CD14-positive monocyte (primary cell): ENCODE measurements at regions not wholly inside any gene's neighbourhood (a gene's known extent, or its start where the extent isn't known, plus 50 kb on each side); places are given as distances from the start of the nearest gene placed in this dataset.

ENCODE experiments used
- DNase-seq, 3 donors: peaks; one replicate each; pipeline ENCODE4 v3.0.0-alpha.2; 2011 to 2022
- H2AFZ ChIP-seq: 2 replicates; pipeline ENCODE4 v1.6.0; 2012; ENCODE audit warnings: mild to moderate bottlenecking, low read depth, low read length, inconsistent platforms; ENCODE audit not compliant: insufficient read depth, poor library complexity, severe bottlenecking
- H3K27ac ChIP-seq, 2 donors: 1 replicate in 1 of 2; 2 replicates in 1 of 2; pipeline ENCODE4 v1.5.1; 2012 to 2013; ENCODE audit warnings: low read length in 2 of 2, control low read depth in 1 of 2, inconsistent platforms in 1 of 2, low read depth in 1 of 2, mild to moderate bottlenecking in 1 of 2
- H3K27me3 ChIP-seq, 2 donors: one replicate each; pipeline versions ENCODE4 v1.6.0 to v1.6.1; 2011 to 2013; ENCODE audit warnings: low read length in 2 of 2; ENCODE audit not compliant: control insufficient read depth in 2 of 2, insufficient read depth in 2 of 2
- H3K36me3 ChIP-seq, 2 donors: replicated peaks in 1 of 2; 1 replicate in 1 of 2; 2 replicates in 1 of 2; pipeline versions ENCODE4 v1.5.1 to v1.6.1; 2012 to 2013; ENCODE audit warnings: low read length in 2 of 2, control low read depth in 1 of 2, inconsistent platforms in 1 of 2, mild to moderate bottlenecking in 1 of 2; ENCODE audit not compliant: insufficient read depth in 2 of 2, control insufficient read depth in 1 of 2
- H3K4me1 ChIP-seq, 2 donors: 1 replicate in 1 of 2; 2 replicates in 1 of 2; pipeline versions ENCODE4 v1.5.1 to v1.6.1; 2012 to 2013; ENCODE audit warnings: low read length in 2 of 2, control low read depth in 1 of 2, inconsistent platforms in 1 of 2, mild to moderate bottlenecking in 1 of 2, moderate library complexity in 1 of 2; ENCODE audit not compliant: insufficient read depth in 2 of 2, control insufficient read depth in 1 of 2
- H3K4me2 ChIP-seq: replicated peaks from 2 replicates; pipeline ENCODE3; 2012; ENCODE audit warnings: low read length, moderate library complexity, mild to moderate bottlenecking; ENCODE audit not compliant: poor library complexity, severe bottlenecking; ENCODE audit errors: extremely low read depth
- H3K4me3 ChIP-seq, 3 experiments: fragments of 200-600 bp in 1 of 3; sonication (generic) in 1 of 3; replicated peaks in 1 of 3; 1 replicate in 2 of 3; 2 replicates in 1 of 3; pipeline ENCODE4 v1.5.1; 2011 to 2013; ENCODE audit warnings: low read length in 3 of 3, mild to moderate bottlenecking in 3 of 3, control low read depth in 2 of 3, low read depth in 2 of 3, inconsistent platforms in 1 of 3, moderate library complexity in 1 of 3
- H3K79me2 ChIP-seq: 2 replicates; pipeline ENCODE4 v1.6.0; 2012; ENCODE audit warnings: mild to moderate bottlenecking, control low read depth, inconsistent platforms, low read length, moderate library complexity; ENCODE audit not compliant: insufficient read depth
- H3K9ac ChIP-seq: 2 replicates; pipeline ENCODE4 v1.6.0; 2017; ENCODE audit warnings: low read length, mild to moderate bottlenecking; ENCODE audit not compliant: insufficient read depth, poor library complexity, severe bottlenecking
- H3K9me3 ChIP-seq, 2 donors: replicated peaks in 1 of 2; 1 replicate in 1 of 2; 2 replicates in 1 of 2; pipeline versions ENCODE4 v1.5.1 to v1.6.1; 2012 to 2013; ENCODE audit warnings: low read length in 2 of 2, control low read depth in 1 of 2; ENCODE audit not compliant: control insufficient read depth in 1 of 2, insufficient read depth in 1 of 2
- H4K20me1 ChIP-seq: 2 replicates; pipeline ENCODE4 v1.6.0; 2012; ENCODE audit warnings: mild to moderate bottlenecking, low read length, control low read depth, moderate library complexity; ENCODE audit not compliant: insufficient read depth
- H3K27ac Mint-ChIP-seq, 7 donors: one replicate each; pipeline ENCODE4 v1.8.0; 2020; ENCODE audit warnings: mild to moderate bottlenecking in 7 of 7, mixed read lengths in 7 of 7, moderate library complexity in 6 of 7, inconsistent platforms in 2 of 7
- H3K27me3 Mint-ChIP-seq, 3 donors: one replicate each; pipeline ENCODE4 v1.8.0; 2021 to 2022; ENCODE audit warnings: low read depth in 3 of 3, mild to moderate bottlenecking in 3 of 3, mixed read lengths in 3 of 3, moderate library complexity in 3 of 3, inconsistent platforms in 1 of 3
- H3K36me3 Mint-ChIP-seq, 2 donors: one replicate each; pipeline ENCODE4 v1.8.0; 2020; ENCODE audit warnings: mixed read lengths in 2 of 2, inconsistent platforms in 1 of 2, mild to moderate bottlenecking in 1 of 2
- H3K4me1 Mint-ChIP-seq: one replicate; pipeline ENCODE4 v1.8.0; 2020; ENCODE audit warnings: mild to moderate bottlenecking, mixed read lengths
- H3K4me3 Mint-ChIP-seq, 2 donors: one replicate each; pipeline ENCODE4 v1.8.0; 2020; ENCODE audit warnings: mild to moderate bottlenecking in 2 of 2, mixed read lengths in 2 of 2, moderate library complexity in 1 of 2
- H3K9me3 Mint-ChIP-seq, 7 donors: one replicate each; pipeline ENCODE4 v1.8.0; 2020 to 2022; ENCODE audit warnings: mixed read lengths in 7 of 7, mild to moderate bottlenecking in 6 of 7, moderate library complexity in 6 of 7, inconsistent platforms in 2 of 7
- intact Hi-C, 2 donors: fragments of 100-400 bp; cut with micrococcal nuclease; formaldehyde crosslinking; loops; one replicate each; pipeline versions ENCODE4 v1.15.0 to v1.15.1; 2023
- TF ChIP-seq, protein P1 (sequence below): fragments of 200-600 bp; IDR thresholded peaks from one replicate; pipeline ENCODE4 v1.8.0; 2022; ENCODE audit warnings: antibody characterized with exemption, mild to moderate bottlenecking

DNA sequence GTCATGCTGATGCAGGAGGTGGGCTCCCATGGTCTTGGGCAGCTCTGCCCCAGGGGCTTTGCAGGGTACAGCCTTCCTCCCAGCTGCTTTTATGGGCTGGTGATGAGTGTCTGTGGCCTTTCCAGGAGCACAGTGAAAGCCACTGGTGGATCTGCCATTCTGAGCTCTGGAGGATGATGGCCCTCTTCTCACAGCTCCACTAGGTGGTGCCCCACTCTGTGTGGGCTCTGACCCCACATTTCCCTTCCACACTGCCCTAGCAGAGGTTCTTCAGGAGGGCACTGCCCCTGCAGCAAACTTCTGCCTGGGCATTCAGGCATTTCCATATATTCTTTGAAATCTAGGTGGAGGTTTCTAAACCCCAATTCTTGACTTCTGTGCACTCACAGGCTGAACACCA, 1188.6 kb downstream of the MRPL39 start:
- H3K36me3 ChIP-seq, result no peaks in the 10 kb centered on the region
- no peak overlapping the region for H3K27ac ChIP-seq
- Mint-ChIP-seq H3K4me3 (no peak overlapping the region), H3K27ac (no peak overlapping the region), H3K9me3 (peaks cover 7 to 20% (median 14%) of the 10 kb centered on the region in 7 donors), H3K4me1 (peaks cover 20% of the 10 kb centered on the region), H3K36me3 (no peaks in the 10 kb centered on the region), H3K27me3 (no peaks in the 10 kb centered on the region)
- H2AFZ ChIP-seq, result no peak overlapping the region
- no peak overlapping the region for H3K9ac ChIP-seq
- H3K27me3 ChIP-seq, result no peaks in the 10 kb centered on the region
- peaks cover 7 to 15% of the 10 kb centered on the region in 2 donors for H3K4me1 ChIP-seq
- no peak overlapping the region for H3K4me2 ChIP-seq
- H3K4me3 ChIP-seq, result no peak overlapping the region
- H3K79me2 ChIP-seq, result no peaks in the 10 kb centered on the region
- intact Hi-C loops, result no loop called here
- H3K9me3 ChIP-seq, result peaks cover 9 to 12% of the 10 kb centered on the region in 2 donors
- no peaks in the 10 kb centered on the region for H4K20me1 ChIP-seq
- no peak for DNase-seq
- TF ChIP-seq, protein P1, sequence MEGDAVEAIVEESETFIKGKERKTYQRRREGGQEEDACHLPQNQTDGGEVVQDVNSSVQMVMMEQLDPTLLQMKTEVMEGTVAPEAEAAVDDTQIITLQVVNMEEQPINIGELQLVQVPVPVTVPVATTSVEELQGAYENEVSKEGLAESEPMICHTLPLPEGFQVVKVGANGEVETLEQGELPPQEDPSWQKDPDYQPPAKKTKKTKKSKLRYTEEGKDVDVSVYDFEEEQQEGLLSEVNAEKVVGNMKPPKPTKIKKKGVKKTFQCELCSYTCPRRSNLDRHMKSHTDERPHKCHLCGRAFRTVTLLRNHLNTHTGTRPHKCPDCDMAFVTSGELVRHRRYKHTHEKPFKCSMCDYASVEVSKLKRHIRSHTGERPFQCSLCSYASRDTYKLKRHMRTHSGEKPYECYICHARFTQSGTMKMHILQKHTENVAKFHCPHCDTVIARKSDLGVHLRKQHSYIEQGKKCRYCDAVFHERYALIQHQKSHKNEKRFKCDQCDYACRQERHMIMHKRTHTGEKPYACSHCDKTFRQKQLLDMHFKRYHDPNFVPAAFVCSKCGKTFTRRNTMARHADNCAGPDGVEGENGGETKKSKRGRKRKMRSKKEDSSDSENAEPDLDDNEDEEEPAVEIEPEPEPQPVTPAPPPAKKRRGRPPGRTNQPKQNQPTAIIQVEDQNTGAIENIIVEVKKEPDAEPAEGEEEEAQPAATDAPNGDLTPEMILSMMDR, result no peak

DNA sequence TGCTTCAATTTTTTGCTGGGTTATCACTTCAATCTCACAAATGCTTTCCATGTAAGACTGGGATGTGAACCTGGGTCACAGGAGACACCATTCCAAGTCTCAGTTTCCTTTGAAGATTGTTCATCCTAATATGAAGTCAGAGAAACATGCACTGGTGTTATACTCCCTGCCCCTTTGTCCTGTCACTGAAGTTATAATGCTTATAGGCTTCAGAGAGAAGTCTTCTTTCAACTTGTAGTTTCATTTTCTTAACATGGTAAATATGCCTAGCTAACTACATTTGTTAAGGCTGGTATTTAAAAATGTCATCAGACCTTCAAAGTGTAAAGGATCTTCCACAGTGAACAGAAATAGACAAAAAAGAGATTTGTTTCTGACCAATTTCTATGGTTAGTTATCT, 1195.9 kb downstream of the MRPL39 start:
- no peaks in the 10 kb centered on the region for H3K27me3 ChIP-seq
- TF ChIP-seq, protein P1, result no peak
- H3K36me3 Mint-ChIP-seq, result no peaks in the 10 kb centered on the region
- peaks cover 0 to 5% (median under 1%) of the 10 kb centered on the region in 7 donors for H3K9me3 Mint-ChIP-seq
- H3K4me1 ChIP-seq, result no peaks in the 10 kb centered on the region
- H3K4me3 ChIP-seq, result no peak overlapping the region
- no peak for DNase-seq
- no peaks in the 10 kb centered on the region for H3K4me1 Mint-ChIP-seq
- no peaks in the 10 kb centered on the region for H3K79me2 ChIP-seq
- no peak overlapping the region for H3K4me3 Mint-ChIP-seq
- intact Hi-C loops, result no loop called here
- H3K9ac ChIP-seq, result no peak overlapping the region
- H3K27ac ChIP-seq, result no peak overlapping the region
- no peaks in the 10 kb centered on the region for H3K36me3 ChIP-seq
- no peak overlapping the region for H3K27ac Mint-ChIP-seq
- H4K20me1 ChIP-seq, result no peaks in the 10 kb centered on the region
- peaks cover 0 to 1% (median 0%) of the 10 kb centered on the region in 3 donors for H3K27me3 Mint-ChIP-seq
- H2AFZ ChIP-seq, result no peak overlapping the region
- no peak overlapping the region for H3K4me2 ChIP-seq
- no peaks in the 10 kb centered on the region for H3K9me3 ChIP-seq
